Inferior parietal cortex (tissue), 1 donor: ENCODE measurements at regions not wholly inside any gene's neighbourhood (a gene's known extent, or its start where the extent isn't known, plus 50 kb on each side); places are given as distances from the start of the nearest gene placed in this dataset.
"Not testable (repeated sequence)": the region's sequence is repeated elsewhere in the genome, so short reads cannot be mapped to it uniquely, and the experiment has no call there.

ENCODE experiments used
- DNase-seq: peaks from one replicate; pipeline ENCODE4 v3.0.0-alpha.2; 2016; ENCODE audit errors: extremely low spot score

DNA sequence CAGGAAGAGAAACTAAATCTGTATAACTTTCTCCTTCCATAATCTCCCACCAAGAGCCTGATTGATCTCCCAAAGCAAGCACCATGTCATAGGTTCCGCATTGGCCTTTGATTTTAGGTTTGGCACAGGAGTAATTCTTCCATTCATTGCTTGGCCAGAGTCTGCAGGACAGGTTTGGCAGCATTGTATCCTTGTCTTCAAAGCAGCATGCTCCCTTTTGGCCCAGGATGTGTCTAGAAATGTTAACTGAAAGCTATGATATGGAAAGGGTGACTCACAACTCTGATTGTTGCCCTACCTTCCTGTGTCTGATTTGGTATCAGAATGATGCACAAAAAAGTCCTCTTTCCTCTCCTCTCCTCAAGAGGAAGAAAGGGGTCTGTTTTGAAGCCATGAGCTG is 824.3 kb upstream of the PRMT6 start:
- no peak for DNase-seq

DNA sequence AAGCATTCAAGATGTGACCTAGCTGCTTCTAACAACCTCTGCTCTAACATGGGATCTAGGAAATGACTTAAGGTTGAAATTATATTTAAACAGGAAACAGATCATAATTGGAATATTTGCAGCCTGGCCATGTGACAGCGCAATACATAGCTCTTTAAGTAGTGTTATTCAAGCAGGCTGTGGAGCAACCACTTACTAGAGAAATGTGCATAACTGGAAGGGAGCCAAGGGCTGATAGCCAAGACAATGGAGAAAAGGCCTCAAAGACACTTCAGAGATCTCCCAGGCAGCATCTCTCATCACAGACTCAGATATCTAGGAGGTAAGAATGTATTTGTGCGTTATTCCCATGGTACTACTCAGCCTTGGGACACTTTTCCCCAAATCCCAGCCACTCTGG is 823.0 kb upstream of the PRMT6 start:
- no peak for DNase-seq

DNA sequence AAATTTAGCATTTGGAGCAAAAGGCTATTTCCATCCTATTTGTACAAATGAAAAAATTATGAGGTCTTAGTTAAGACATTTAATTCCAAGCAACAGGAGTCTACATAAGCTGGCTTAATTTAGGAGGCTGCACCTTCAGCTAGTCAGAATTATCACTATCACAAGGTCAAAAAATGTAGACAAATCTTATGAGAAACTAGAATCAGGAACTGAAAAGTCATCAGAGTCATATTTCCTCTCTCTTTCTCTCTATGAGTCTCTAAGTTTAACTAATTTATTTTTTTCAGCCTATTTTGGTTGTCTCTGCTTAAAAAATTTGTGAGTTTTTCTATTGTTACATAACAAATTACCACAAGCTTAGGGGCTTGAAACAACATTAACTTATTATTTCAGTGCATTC is 807.1 kb upstream of the PRMT6 start:
- no peak for DNase-seq

DNA sequence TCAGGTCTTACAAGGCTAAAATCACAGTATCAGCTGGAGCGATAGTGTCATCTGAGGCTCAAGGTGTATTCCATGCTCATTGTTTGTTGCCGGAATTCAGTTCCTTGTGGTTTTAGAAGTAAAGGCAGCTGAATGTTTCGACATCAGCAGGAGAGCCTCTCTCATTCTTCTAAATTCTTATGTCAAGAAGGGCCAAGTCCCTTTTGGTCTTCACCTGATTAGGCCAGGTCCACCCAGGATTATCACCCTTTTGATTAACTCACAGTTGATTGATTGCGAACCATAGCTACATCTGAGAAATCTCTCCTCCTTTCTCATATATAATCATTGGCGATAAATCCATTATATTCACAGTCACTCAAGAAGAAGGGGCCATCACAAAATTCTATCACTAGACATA is 806.7 kb upstream of the PRMT6 start:
- DNase-seq = no peak

DNA sequence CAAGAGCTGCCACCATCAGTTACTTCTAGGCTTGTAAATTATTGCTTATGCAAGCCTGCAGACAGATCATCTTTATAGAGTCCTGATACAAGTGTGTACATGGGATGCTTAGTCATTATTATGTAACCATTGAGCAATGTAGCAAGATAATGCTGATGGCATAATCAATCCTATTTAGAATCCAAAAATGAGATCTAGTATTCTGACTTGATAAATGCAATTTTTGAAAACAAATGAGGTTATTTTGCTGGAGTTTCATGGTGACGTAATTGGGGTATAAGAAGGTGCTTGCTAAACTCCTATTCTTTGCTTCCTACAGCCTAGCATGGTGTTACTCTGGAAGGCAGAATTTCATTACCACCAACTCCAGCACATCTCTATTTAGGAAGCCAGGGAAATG is 801.7 kb upstream of the PRMT6 start:
- DNase-seq = no peak

DNA sequence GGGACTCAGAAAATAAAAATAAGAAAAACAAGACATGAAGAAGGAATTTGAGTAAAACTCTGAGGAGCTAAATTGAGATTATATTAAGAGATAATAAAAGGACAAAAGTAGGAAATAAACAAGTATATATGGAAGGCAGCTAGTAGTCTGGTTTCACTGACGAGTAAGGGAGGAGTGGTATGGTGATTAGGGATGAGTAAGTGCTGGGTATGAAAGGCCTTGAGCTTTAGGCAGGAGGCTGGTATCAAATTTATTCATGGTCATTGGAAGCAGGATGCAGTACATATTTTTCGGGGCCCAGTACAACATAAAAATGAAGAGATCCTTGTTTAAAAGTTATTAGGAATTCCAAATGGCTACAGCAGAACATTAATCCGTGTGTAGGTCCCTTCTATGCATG is 789.7 kb upstream of the PRMT6 start:
- no peak for DNase-seq

DNA sequence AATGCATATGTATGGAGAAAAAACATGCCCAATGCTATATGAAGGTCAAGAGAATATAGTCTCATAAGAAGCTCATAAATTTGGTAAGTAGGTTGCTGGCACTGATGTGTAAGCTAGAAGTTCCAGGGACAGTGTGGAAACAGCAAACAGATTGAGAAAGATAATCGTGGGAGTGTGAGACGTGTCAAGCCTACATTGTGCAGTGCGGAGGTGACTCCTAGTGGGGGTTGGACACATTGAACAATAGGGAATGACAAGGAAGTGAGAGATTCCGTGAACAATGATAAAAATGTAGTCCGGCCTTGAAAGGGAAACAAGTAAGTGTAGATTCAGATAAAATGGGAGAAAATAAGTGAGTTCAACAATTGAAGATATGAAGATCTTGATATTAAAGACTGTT is 788.4 kb upstream of the PRMT6 start:
- peak; percentile 60 for DNase-seq

DNA sequence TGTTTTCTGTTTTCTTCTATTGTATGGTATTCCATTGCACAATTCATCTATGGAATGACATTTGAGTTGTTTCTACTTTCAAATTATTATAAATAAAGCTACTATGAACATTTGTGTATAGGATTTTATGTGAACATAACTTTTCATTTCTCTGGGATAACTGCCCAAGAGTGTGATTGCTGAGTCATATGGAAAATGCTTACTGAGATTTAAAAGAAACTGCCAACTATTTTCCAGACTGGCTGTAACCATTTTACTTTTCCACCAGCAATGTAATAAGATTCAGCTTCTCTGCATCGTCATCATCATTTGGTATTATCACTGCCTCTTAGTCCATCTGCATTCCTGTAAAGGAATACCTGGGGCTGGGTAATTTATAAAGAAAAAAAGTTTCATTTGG is 779.6 kb upstream of the PRMT6 start:
- peak; percentile 28 for DNase-seq

DNA sequence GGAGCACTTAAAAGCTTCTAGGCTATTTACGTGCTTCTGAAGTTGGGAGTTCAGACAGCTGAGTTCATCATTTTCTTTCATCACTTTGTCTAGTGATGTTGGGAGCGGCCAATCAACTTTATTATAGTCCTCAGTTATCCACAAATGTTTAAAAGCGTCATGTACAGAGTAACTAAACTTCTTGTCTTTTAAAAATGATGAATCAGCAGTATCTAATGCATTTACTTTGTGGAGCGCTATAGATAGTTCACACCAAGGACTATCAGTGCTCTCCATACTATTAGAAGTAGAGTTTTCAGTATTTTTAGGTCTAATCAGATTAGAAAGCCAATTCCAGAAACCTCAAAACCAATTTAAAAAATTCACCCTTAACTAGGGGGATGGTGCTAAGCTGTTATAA is 778.7 kb upstream of the PRMT6 start:
- no peak for DNase-seq

DNA sequence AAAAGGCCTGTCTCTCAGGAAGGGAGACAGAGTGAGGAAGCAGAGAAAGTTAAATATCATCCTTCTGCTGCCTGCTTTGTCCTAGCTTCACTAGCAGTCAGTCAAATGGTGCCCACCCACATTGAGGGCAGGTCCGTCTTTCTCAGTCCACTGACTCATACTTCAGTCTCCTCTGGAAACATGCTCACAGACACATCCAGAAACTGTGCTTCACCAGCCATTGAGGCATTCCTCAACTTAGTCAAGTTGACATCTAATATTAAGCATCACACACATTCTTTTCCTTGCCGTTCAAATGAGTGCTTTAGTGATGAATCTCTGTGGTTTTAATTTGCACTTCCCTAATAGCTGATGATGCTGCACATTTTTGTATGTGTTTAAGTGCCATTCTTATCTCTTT is 777.8 kb upstream of the PRMT6 start:
- no peak for DNase-seq

DNA sequence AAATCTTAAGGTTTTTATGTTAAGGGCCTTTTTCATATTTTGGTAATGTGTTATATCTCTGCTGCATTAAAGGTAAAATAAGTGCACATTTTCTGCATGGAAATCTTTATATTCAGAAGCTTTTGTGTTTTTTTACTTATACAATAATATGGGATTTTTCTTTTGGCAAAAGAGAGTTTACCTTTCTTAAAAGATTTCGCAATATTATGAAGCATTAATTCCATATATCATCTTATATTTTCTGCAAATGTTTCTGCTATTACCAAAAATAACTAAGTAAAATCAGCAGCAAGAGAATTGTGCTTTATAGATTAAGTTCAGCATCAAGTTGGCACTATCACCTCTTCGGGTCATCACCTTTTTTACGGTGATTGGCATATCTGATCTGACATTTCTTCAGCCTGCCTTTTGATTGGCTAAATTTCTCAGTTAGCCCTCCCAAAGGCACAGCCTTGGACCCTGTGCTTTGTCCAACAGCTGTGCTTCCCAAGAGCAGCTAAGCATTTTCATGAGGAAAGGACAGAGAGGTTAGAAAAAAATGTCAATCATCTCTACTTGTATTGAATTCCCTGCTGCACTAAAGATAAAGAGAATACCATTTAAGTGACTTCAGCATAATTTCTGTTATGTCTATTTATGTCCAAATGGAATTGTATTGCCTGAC is 767.1 kb upstream of the PRMT6 start:
- no peak for DNase-seq

DNA sequence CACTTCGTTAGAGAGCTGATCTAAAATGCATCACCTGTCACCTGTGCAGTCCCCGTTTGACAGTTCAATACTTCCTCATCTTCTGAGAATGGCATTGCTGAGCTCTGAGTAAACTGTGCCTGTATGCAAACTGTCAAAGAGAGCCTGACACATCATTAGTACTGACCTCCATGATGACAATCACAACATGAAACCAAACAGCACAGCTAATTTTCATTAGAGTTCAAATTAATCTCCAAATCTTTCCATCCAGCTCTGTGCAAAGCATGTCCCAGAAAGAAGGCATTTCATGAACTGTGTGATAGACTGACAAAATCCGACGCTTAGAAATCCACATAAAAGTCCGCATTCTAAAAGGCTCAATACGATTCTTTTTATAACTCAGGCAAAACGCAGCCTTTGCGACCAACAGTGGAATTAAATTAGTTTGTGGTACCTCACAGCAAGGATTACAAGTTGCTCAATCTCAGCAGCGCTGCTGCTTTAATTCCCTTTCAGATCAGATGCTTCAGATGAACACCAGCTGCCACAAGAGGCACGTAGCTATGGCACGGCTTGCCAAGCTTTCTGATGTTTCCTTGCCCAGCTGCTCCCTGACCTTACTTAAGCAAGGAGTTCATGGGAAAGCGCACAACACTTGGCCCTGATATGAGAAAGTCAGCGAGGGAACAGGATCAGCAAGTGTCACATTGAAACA is 765.5 kb upstream of the PRMT6 start:
- DNase-seq = no peak

DNA sequence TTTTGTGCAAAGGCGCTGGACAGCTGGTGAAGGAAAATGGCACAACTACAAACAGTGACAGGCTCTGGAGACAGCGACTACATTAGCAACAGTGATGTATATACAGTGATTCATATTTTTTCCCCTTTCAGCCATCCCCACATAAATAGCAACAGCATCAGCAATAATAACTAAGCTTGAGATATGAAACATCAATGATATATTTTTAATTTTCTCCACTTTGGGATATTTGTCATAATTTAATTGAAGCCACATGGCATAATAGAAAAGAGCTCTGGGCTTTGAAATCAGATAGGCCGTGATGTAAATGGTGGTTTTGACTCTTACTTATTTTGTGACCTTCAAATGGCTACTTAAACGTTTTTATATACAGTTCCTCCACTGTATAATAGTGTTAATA is 764.3 kb upstream of the PRMT6 start:
- no peak for DNase-seq

DNA sequence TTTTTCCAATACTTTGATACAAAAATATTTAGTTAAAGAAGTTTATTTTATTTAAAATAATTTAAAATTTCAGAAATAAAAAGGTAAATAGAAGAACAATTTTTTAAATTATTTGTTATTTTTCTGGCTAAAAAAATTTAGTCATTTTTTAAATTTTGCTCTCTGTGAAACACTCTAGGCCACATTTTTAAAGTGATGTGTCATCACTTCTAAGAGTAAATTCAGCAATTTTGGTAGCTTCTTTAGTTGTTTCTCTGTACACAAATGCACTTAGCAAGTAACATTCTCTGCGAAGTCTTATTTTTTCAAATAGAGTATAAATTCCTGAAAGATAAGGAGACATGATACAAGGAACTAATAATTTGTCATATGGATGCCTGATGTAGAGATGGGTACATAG is 760.0 kb upstream of the PRMT6 start:
- no peak for DNase-seq

DNA sequence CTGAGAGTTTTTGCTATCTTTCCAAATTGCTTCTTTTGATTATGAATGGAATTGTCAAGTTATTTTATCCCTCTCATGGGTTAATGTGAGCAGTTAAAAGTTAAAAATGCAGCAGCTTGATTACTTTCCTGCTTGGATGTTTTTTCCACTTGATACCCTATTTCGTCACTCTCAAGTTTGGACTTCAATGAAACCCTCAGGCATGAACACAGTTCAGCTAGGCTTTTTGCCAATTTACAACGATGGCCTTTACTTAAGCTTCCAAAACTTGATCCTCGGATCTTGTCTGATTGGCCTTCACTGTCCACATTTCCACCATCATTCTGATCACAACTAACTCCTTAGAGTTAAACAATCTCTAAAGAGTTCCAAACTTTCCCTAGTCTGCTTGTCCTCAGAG is 752.4 kb upstream of the PRMT6 start:
- DNase-seq = no peak

DNA sequence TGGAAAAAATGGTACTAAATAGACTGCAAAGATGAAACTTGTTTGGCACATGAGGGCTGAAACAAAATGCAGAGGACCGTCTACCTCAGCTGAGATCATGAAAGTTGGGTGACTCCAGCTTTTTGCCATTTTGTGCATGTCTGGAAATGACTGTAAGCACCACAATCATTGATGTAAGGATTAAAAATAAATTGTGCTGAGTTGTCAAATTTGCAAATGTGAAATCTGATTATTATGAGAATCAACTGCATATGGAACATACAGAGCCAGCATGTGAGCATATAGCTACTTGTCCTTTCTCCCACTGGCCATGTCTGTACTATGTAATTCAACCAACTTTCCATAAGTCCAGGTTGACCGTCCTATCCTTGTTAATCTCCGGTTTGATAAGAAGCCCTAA is 736.9 kb upstream of the PRMT6 start:
- DNase-seq = no peak

DNA sequence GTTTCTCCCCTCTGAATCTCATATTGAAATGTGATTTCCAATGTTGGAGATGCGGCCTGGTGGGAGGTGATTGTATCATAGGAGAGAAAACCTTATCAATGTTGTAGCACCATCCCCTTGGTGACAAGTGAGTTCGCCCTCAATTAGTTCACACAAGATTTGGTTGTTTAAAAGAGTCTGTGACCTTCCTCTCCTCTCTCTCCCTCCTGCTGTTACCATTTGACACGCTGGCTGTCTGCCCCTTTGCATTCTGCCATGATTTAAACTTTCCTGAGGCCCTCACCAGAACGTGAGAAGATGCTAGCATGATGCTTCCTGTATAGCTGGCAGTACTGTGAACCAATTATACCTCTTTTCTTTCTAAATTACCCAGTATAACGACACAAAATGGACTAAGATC is 730.9 kb upstream of the PRMT6 start:
- no peak for DNase-seq

DNA sequence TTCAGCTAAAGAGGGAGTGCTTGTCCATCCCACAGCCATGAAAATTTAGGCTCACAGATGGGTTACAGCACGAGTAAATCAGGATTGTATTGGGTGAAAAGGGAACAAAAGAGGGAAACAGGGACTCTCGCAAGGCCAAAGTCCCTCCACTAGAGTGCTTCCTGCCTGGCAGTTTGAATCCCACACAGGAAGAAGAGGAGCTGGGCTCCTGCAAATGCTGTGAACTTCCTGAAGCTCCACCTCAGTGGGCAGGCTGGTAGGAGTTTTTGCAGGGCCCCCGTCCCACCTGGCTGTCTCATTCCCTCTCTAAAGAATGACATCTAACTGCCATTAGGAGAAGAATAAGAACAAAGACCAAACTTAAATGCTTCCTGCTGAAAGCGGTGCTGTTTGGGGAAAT is 712.0 kb upstream of the PRMT6 start:
- DNase-seq = no peak

DNA sequence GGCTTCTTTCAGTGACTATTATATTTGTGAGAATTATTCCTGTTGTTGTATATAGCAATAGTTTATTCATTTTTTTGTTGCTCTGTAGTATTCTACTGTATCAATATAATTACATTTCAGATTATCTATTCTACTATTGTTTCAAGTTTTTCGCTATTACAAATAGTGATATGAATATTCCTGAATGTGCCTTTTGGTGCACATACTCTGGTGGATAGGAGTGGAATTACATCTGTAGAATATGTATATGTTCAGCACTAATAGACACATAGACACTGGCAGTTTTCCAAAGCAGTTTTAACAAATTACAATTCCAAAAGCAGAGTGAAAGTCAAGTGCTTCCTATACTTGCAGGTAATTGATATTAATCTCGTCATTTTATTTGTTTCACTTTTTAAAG is 696.2 kb upstream of the PRMT6 start:
- no peak for DNase-seq

DNA sequence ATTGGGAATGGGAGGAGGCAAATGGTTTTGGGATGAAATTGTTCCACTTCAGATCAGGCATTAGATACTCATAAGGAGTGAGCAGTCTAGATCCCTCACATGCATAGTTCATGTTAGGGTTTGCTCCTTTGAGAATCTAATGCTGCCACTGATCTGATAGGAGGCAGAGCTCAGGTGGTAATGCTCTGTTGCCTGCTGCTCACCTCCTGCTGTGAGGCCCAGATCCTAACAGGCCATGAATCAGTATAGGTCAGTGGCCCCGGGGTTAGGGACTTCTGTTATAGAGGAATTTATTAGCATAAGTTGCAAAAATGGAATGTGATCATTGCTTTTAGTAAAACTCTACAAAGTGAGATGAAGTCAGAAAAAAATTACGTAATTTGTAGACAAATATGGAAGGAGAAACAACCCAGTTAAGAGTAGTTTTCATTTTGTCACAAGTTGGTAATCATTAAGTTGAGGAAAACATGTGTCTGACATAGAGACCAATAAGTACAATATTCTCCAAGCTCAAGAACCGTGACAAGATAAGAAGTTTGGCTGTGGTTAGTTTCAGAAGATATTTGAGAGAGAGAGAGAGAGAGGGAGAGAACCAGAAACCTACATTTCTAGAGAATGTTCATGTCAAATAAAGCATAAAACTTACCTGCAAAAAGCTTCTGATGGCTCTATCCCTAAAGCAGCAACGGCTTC is 689.7 kb upstream of the PRMT6 start:
- no peak for DNase-seq

DNA sequence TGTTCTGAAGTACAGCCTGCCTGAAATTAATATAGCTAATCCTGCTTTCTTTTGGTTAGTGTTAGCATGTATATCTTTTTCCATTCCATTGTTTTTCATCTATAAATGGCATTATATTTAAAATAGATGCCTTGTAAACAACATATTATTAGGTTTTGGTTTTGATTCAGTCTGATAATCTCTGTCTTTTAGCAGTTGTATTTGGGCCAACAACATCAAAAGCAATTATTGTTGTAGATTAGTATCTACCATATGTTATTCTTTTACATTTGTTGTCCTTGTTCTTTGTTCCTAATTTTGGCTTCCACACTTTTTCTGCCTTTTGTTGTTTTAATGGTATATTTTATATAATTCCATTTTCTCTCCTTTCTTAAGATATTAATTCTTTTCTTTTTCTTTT is 678.2 kb upstream of the PRMT6 start:
- no peak for DNase-seq

DNA sequence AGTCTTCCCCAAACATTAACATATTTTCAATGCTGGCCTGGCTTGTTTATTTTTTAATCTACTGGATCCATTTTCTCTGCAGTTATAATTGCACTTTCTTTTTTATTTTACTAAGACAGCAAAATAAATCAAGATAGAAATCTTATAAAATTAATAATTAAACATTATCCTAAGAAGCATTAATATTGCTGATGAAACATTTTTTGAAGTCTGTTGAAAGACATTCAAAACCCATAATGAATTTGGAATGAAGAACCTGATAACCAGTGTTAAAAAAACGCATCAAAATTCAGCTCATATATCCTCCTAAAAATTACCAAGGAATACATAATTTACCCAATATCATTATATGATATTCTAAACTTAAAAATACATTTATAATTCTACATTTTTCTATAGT is 675.7 kb upstream of the PRMT6 start:
- no peak for DNase-seq

DNA sequence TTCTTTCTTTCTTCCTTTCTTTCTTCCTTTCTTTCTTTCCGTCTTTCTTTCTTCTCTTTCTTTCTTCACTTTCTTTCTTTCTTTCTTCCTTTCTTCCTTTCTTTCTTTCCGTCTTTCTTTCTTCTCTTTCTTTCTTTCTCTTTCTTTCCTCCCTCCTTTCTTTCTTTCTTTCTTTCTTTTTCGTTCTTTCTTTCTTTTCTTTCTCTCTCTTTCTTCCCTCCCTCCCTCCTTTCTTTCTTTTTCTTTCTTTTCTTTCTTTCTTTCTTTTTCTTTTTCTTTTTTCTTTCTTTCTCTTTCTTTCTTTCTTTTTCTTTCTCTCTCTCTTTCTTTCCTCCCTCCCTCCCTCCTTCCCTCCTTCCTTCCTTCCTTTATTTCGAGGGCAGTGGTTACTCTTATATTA is 667.3 kb upstream of the PRMT6 start:
- not testable (repeated sequence) for DNase-seq
